PC-3 (cell line): ENCODE measurements at regions not wholly inside any gene's neighbourhood (a gene's known extent, or its start where the extent isn't known, plus 50 kb on each side); places are given as distances from the start of the nearest gene placed in this dataset.

ENCODE experiments used
- ATAC-seq: fragments of 200-7000 bp; cut with Tn5 transposase; 2 replicates; pipeline ENCODE4 v1.9.1; 2020; ENCODE audit warnings: mild to moderate bottlenecking, moderate library complexity
- BruUV-seq: library from RNA; stranded (reverse); fragments of 400-500 nt; replicated peaks from 2 replicates; lab custom pipeline; 2021; lab: Mats Ljungman, UMichigan
- CTCF ChIA-PET: fragments of 300-600 bp; sonication (Branson Sonifier 250); formaldehyde crosslinking; loops from one replicate; lab custom pipeline; 2022; ENCODE audit warnings: antibody characterized with exemption; lab: Charles Lee
- POLR2A ChIA-PET: fragments of 300-600 bp; sonication (Branson Sonifier 250); formaldehyde crosslinking; loops from one replicate; lab custom pipeline; 2022; ENCODE audit warnings: antibody characterized with exemption; ENCODE audit not compliant: unreplicated experiment; lab: Charles Lee
- DNase-seq: peaks from one replicate; pipeline ENCODE4 v3.0.0-alpha.2; 2015
- H2AFZ ChIP-seq: fragments of 300-600 bp; sonication (generic); 2 replicates; pipeline ENCODE4 v1.6.0; 2016; ENCODE audit warnings: antibody characterized with exemption, low read length
- H3F3A ChIP-seq: fragments of 300-600 bp; sonication (generic); one replicate; pipeline ENCODE4 v1.6.0; 2017; ENCODE audit warnings: antibody characterized with exemption, low read length, control low read depth, mild to moderate bottlenecking; ENCODE audit not compliant: unreplicated experiment
- H3K27ac ChIP-seq: fragments of 300-600 bp; sonication (generic); 2 replicates; pipeline ENCODE4 v1.5.1; 2016; ENCODE audit warnings: mild to moderate bottlenecking, low read length
- H3K27me3 ChIP-seq: fragments of 300-600 bp; sonication (generic); 2 replicates; pipeline ENCODE4 v1.6.1; 2016; ENCODE audit warnings: low read length, mixed read lengths
- H3K36me3 ChIP-seq: fragments of 300-600 bp; sonication (generic); 2 replicates; pipeline ENCODE4 v1.6.1; 2016; ENCODE audit warnings: low read depth, mixed run types, low read length, mixed read lengths
- H3K4me1 ChIP-seq: fragments of 300-600 bp; sonication (generic); 2 replicates; pipeline ENCODE4 v1.5.1; 2016; ENCODE audit warnings: low read length; ENCODE audit not compliant: insufficient read depth
- H3K4me2 ChIP-seq: fragments of 300-600 bp; sonication (generic); 2 replicates; pipeline ENCODE4 v1.6.0; 2016; ENCODE audit warnings: low read length
- H3K4me3 ChIP-seq: fragments of 300-600 bp; sonication (generic); 2 replicates; pipeline ENCODE4 v1.5.1; 2016; ENCODE audit warnings: mild to moderate bottlenecking, low read length, mixed read lengths
- H3K79me2 ChIP-seq: fragments of 300-600 bp; sonication (generic); 2 replicates; pipeline ENCODE4 v1.6.1; 2017; ENCODE audit warnings: low read length, mixed read lengths
- H3K9ac ChIP-seq: fragments of 300-600 bp; sonication (generic); 2 replicates; pipeline ENCODE4 v1.6.0; 2016; ENCODE audit warnings: mild to moderate bottlenecking, low read length
- H3K9me2 ChIP-seq: fragments of 300-600 bp; sonication (generic); replicated peaks from 2 replicates; pipeline ENCODE4 v1.6.1; 2016; ENCODE audit warnings: mixed run types, low read length, mixed read lengths
- H3K9me3 ChIP-seq: fragments of 300-600 bp; sonication (generic); 2 replicates; pipeline ENCODE4 v1.6.1; 2016; ENCODE audit warnings: low read length, mixed read lengths
- H4K20me1 ChIP-seq: fragments of 300-600 bp; sonication (generic); 2 replicates; pipeline ENCODE4 v1.6.1; 2016; ENCODE audit warnings: low read length, mixed read lengths
- EZH2 ChIP-seq: fragments of 300-600 bp; sonication (generic); IDR thresholded peaks from one replicate; pipeline ENCODE4 v1.6.1; 2017; ENCODE audit warnings: antibody characterized with exemption, mild to moderate bottlenecking, low read length; ENCODE audit not compliant: unreplicated experiment
- EZH2phosphoT487 ChIP-seq: fragments of 300-600 bp; sonication (generic); IDR thresholded peaks from 2 replicates; pipeline ENCODE4 v1.6.1; 2018; ENCODE audit warnings: mild to moderate bottlenecking, antibody characterized with exemption, low read length, borderline replicate concordance
- intact Hi-C: fragments of 100-400 bp; cut with micrococcal nuclease; formaldehyde crosslinking; loops from 2 replicates; pipeline ENCODE4 v1.9.0; 2023
- TF ChIP-seq, protein P1 (sequence below): fragments of 300-600 bp; sonication (generic); conservative IDR thresholded peaks from 2 replicates; pipeline ENCODE4 v1.5.1; 2017; ENCODE audit warnings: antibody characterized with exemption, low read depth, mild to moderate bottlenecking, low read length

DNA sequence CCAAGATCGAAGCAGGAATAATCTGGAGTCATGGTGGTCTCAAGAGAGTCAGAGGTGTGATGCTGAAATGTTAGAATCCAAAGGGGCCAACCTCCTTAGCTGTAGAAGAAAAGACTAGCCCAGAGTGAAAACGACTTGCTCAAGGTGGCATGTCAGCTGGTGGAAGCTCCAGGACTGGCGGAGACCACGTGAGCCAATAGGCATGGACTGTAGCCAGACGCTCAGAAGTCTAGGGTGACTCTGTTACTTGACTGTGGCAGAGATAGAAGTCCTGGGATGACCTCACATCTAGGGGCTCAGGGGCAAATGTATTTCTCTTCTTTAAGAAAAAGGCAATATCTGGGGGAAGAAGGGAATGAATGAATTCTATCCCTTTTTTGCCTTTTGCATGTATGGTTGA lies 267.4 kb downstream of the ATG4C start:
- no peak overlapping the region for H3K4me3 ChIP-seq
- H3K9me3 ChIP-seq = no peaks in the 10 kb centered on the region
- H3K4me2 ChIP-seq = no peak overlapping the region
- POLR2A ChIA-PET = no interaction called here
- no peak for DNase-seq
- H2AFZ ChIP-seq = no peak overlapping the region
- no peak overlapping the region for H3K9ac ChIP-seq
- intact Hi-C loops = no loop called here
- H4K20me1 ChIP-seq = no peaks in the 10 kb centered on the region
- no peak overlapping the region for H3K27ac ChIP-seq
- ATAC-seq = no peak
- CTCF ChIA-PET = no interaction called here
- no peaks in the 10 kb centered on the region for H3K4me1 ChIP-seq
- H3K36me3 ChIP-seq = no peaks in the 10 kb centered on the region
- TF ChIP-seq, protein P1, sequence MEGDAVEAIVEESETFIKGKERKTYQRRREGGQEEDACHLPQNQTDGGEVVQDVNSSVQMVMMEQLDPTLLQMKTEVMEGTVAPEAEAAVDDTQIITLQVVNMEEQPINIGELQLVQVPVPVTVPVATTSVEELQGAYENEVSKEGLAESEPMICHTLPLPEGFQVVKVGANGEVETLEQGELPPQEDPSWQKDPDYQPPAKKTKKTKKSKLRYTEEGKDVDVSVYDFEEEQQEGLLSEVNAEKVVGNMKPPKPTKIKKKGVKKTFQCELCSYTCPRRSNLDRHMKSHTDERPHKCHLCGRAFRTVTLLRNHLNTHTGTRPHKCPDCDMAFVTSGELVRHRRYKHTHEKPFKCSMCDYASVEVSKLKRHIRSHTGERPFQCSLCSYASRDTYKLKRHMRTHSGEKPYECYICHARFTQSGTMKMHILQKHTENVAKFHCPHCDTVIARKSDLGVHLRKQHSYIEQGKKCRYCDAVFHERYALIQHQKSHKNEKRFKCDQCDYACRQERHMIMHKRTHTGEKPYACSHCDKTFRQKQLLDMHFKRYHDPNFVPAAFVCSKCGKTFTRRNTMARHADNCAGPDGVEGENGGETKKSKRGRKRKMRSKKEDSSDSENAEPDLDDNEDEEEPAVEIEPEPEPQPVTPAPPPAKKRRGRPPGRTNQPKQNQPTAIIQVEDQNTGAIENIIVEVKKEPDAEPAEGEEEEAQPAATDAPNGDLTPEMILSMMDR = no peak
- H3F3A ChIP-seq = no peaks in the 10 kb centered on the region
- no peaks in the 10 kb centered on the region for H3K9me2 ChIP-seq
- H3K27me3 ChIP-seq = peaks cover 68% of the 10 kb centered on the region
- BruUV-seq = no TSS peak
- no peaks in the 10 kb centered on the region for H3K79me2 ChIP-seq

DNA sequence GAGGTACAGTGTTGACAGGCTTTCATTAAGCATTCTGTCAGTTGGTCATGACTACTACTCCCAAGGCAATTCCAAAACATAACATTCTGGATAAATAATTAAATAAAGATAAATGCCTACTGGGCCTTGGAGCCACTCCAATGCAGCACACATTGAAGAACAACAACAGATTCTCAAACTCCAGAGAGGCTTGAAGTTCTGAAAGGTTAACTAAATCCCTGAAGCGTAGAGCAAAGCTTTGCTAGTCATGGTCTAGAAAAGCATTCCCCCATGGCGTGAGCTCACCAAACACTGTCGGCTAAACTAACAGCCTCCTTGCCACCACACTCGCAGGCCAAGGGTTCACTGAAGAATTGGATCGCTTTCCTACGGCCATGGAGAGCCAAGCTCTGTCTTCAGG lies 268.0 kb downstream of the ATG4C start:
- H3K79me2 ChIP-seq = no peaks in the 10 kb centered on the region
- H3K9me2 ChIP-seq = no peaks in the 10 kb centered on the region
- H3K4me1 ChIP-seq = no peaks in the 10 kb centered on the region
- H4K20me1 ChIP-seq = no peaks in the 10 kb centered on the region
- ChIA-PET CTCF (no interaction called here), POLR2A (no interaction called here)
- peaks cover 68% of the 10 kb centered on the region for H3K27me3 ChIP-seq
- no peak overlapping the region for H3K27ac ChIP-seq
- DNase-seq (no peak), ATAC-seq (no peak)
- H3K9ac ChIP-seq = no peak overlapping the region
- H3K4me3 ChIP-seq = no peak overlapping the region
- no peaks in the 10 kb centered on the region for H3F3A ChIP-seq
- no peaks in the 10 kb centered on the region for H3K36me3 ChIP-seq
- TF ChIP-seq EZH2 (no peak), EZH2phosphoT487 (no peak)
- TF ChIP-seq, protein P1 = no peak
- no peak overlapping the region for H2AFZ ChIP-seq
- H3K4me2 ChIP-seq = no peak overlapping the region
- no peaks in the 10 kb centered on the region for H3K9me3 ChIP-seq
- BruUV-seq = no TSS peak
- intact Hi-C loops = no loop called here

DNA sequence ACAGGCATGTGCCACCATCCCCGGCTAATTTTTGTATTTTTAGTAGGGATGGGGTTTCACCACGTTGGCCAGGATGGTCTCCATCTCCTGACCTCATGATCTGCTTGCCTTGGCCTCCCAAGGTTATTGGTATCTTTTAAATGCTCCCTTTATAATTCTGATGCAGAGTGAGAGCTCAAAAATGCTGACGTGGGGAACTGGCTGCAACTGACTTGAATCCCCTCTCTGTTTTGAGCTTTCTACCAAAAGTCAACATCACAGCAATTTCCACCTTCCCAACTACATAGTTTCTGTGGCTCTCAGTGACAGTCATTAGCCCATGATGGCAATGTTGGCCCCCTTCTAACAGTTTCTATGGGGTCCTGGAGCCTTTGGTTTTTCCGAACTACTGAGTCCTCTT lies 268.2 kb upstream of the FOXD3 start:
- Histone ChIP-seq H3K9ac (no peak overlapping the region), H3K27me3 (peaks cover 71% of the 10 kb centered on the region), H3K9me3 (no peaks in the 10 kb centered on the region), H2AFZ (no peak overlapping the region), H3K4me3 (no peak overlapping the region), H4K20me1 (no peaks in the 10 kb centered on the region), H3F3A (no peaks in the 10 kb centered on the region), H3K9me2 (no peaks in the 10 kb centered on the region), H3K36me3 (no peaks in the 10 kb centered on the region), H3K4me1 (no peaks in the 10 kb centered on the region), H3K27ac (no peak overlapping the region), H3K79me2 (no peaks in the 10 kb centered on the region), H3K4me2 (no peak overlapping the region)
- ATAC-seq (no peak), DNase-seq (no peak)
- TF ChIP-seq, protein P1 = no peak
- TF ChIP-seq EZH2 (no peak), EZH2phosphoT487 (no peak)
- CTCF ChIA-PET = no interaction called here
- POLR2A ChIA-PET = no interaction called here
- no TSS peak for BruUV-seq
- intact Hi-C loops = no loop called here
